GM18867 (cell line): ENCODE measurements at regions not wholly inside any gene's neighbourhood (a gene's known extent, or its start where the extent isn't known, plus 50 kb on each side); places are given as distances from the start of the nearest gene placed in this dataset.
A peak's percentile ranks its signal among the peaks of the same experiment; 100 is the strongest.
"Not testable (repeated sequence)": the region's sequence is repeated elsewhere in the genome, so short reads cannot be mapped to it uniquely, and the experiment has no call there.

Experiments
- ATAC-seq: cut with Tn5 transposase; IDR thresholded peaks from one replicate; pipeline ENCODE4 v1.9.1; 2021; ENCODE audit warnings: mild to moderate bottlenecking, moderate library complexity; ENCODE audit not compliant: unreplicated experiment

DNA sequence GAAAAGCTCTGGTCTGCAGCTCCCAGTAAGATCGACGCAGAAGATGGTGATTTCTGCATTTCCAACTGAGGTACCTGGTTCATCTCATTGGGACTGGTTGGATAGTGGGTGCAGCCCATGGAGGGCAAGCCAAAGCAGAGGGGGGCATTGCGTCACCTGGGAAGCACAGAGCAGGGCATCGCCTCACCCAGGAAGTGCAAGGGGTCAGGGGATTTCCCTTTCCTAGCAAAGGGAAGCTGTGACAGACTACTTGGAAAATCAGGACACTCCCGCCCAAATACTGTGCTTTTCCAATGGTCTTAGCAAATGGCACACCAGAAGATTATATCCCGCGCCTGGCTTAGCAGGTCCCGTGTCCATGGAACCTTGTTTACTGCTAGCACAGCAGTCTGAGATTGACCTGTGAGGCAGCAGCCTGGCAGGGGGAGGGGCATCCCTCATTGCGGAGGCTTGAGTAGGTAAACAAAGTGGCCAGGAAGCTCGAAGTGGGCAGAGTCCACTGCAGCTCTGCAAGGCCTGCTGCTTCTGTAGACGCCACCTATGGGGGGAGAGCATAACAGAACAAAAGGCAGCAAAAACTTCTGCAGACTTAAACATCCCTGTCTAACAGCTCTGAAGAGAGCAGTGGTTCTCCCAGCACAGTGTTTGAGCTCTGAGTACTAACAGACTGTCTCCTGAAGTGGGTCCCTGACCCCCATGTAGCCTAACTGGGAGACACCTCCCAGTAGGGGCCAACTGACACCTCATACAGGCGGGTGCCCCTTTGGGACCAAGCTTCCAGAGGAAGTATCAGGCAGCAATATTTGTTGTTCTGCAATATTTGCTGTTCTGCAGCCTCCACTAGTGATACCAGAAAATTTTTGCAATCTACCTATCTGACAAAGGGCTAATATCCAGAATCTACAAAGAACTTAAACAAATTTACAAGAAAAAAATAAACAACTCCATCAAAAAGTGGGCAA is 871.7 kb downstream of the IGSF11 start:
- not testable (repeated sequence) for ATAC-seq

GRCh38 chr3:118165413-118165812 is 869.2 kb downstream of the IGSF11 start:
- ATAC-seq, result no peak

DNA sequence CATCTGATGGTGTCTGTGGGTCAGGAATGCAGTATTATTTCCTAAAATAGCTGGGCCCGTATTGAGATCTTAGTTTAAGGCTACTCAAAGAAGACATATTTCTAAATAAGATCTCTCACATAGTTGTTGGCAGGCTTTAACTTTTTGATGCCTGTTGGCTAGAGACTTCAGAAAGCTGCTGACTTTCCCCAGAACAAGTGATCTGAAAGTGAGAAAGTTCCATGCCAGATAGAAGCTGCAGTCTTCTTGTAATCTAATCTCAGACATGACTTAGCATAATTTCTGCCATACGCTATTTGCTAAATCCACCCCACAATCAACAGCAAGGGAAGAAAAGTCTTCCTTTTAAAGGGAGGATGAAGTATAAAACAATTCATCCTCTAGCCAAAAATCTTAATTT is 867.1 kb downstream of the IGSF11 start:
- ATAC-seq, result no peak

- no peak for ATAC-seq
Observed at GRCh38 chr3:118168175-118168574, 866.5 kb downstream of the IGSF11 start.

- ATAC-seq, result no peak
Observed at GRCh38 chr3:118171236-118171852, 863.3 kb downstream of the IGSF11 start.

DNA sequence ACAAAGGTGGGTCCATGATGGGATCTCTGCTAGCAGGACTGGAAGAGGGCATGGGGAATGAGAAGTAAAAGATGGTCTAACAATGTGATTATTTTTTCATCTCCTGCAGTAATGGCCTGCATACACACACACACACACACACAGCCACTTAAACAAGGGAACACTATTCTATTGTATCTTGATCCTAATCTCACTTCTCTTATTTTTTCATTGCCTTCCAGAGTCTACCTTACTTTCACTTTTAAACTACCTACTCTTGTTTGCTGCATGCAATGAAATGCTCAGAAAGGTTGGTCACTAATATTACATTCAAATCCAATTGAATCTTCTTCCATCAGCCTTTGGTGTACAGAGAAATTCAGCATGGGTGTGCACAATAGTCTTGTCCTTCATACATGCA is 853.8 kb downstream of the IGSF11 start:
- peak; percentile 34 for ATAC-seq

- ATAC-seq, result peak; percentile 57
Observed at GRCh38 chr3:118181274-118181673, 853.4 kb downstream of the IGSF11 start.

DNA sequence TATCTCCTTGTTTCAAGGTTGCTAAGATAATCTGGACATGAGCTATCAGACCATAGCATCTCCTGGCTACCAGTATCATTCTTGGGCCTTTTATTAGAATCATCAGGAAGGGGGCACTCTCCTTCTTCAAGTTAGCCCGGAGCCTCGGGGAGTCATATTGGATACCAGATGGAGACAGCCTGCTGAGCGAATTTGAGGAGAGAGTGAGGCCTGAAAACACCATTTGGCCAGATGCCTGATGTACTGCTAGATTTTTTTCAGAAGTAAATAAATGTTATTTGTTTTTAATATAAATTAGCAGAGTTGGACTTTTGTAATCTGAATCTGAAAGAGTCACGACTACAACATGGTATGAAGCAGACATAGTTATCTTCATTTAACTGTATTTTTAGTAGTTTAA is 848.6 kb downstream of the IGSF11 start:
- no peak for ATAC-seq

DNA sequence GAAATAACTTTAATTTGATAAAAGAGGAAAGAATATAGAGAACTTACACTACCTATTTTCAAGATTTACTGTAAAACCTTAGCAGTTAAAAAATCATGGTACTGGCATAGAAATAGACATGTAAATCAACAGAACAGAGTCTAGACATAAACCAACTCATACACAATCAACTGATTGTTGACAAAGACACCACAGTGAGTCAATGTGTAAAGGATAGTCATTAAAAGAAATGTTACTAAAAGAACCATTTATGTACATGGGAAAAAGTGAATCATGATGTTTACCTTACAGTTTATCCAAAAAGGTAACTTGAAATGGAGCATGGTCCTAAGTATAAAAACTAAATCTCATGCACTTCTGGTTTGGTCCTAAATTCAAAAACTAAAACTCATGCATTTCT is 847.4 kb downstream of the IGSF11 start:
- no peak for ATAC-seq

- no peak for ATAC-seq
Observed at GRCh38 chr3:118196183-118196582, 838.5 kb downstream of the IGSF11 start.

DNA sequence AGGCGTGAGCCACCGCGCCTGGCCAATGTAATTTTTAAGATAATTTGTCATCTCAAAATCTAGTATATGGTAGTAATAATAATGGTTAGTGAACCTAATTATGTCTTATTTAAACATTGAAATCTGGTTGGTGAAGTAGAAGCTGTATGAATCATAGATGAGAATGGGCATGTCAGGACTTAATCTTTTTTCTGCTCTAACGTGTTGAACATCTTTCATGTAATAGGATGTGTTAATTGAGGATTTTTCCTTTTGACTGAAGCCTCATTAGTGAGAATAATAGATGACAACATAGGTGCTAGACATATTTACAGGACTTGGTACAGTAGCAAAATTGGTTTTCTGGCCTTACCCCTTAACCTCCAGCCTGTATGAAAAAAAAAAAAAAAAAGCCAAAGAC is 835.6 kb downstream of the IGSF11 start:
- ATAC-seq, result no peak

- ATAC-seq, result no peak
Observed at GRCh38 chr3:118204052-118204656, 830.5 kb downstream of the IGSF11 start.

DNA sequence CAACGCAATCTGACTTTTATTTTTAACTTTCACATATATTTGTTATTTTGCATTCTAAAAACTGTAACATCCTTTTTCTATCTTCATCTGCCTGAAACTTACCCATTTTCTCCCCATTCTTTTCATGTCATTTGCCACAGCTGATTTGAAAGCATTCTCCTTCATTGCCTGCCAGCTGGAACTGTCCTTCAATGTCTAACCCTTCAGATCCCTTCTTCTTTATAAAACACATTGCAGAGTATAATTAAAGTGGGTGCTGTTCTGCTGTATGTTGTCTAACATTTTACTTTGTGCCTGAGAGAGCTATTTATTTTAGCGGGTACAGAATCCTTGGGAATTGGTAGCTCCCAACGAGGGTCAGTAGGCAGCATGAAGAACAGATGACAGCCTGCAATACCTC is 827.4 kb downstream of the IGSF11 start:
- ATAC-seq, result no peak

- no peak for ATAC-seq
Observed at GRCh38 chr3:118208642-118209041, 826.0 kb downstream of the IGSF11 start.

DNA sequence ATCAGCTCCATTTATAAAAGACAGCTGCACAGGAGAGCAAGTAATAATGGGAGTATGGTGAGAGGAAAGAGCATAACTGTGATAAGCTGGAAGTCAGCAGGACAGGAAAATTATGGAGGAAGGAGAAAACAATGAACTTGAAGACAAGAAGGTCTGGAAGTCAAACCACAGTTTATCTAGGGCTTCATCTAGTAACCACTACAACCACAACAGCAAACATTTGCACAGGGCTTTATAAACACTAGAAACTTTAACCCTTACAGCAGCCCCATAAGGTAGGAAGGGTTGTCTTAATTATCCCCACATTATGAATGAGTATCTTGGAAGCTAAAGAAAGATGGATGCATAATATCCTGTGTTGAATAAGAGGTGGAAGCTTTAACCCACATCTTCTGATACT is 820.8 kb downstream of the IGSF11 start:
- no peak for ATAC-seq

DNA sequence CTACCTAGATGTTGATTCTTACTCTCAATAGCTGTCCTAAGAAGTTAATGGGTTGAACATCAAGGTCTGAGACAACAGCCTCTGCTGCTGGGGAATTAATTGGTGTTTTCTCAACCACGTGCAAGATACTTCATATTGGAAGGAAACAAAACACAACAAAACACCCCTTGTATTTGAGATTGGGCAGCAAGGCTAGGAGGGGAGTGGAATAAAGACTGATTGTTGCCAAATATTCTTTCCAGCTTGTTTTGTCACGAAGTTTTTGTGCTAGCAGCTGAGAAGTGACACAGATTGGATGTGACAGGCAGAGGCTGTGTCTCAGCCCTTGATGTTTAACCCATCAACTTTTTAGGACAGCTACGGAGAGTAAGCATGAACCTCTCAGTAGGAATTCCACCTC is 808.4 kb downstream of the IGSF11 start:
- no peak for ATAC-seq

DNA sequence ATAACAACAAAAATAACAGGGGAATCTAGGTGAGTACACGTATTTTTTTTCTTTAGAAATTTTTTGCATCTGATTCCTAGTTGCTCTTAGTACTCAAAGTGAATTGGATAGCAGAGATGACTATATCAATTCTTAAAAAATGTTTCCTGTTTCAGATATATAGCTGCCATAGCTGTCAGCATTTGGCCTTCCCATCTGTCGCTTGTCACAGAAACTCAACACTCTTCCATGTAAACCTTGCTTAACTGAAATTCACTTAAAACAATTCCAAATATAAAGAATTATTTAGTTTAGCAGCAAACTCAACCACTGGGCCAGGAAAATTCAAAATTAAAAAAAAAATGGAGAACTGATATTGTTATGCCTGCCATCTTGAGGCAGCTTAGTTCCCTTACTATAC is 807.5 kb downstream of the IGSF11 start:
- no peak for ATAC-seq

- ATAC-seq, result no peak
Observed at GRCh38 chr3:118228151-118228550, 806.5 kb downstream of the IGSF11 start.

DNA sequence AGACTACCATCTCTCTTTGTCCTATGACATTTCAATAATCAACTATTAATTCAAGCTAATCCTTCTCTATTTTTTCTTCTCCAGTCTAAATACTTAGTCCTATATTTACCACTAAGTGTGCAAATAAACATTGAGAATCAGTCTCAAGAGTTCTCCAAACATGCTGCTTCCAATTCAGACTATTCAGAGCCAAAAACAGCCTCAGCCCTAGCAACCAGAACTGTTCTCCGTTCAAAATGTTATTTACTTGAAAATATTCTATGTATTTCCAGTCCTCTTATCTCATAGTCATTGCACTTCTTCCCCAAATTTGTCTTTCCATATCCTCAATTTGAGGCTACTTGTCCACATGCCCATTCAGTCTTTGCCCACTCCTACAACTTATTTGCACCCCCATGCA is 805.5 kb downstream of the IGSF11 start:
- no peak for ATAC-seq

- no peak for ATAC-seq
Observed at GRCh38 chr3:118231578-118231977, 803.1 kb downstream of the IGSF11 start.

DNA sequence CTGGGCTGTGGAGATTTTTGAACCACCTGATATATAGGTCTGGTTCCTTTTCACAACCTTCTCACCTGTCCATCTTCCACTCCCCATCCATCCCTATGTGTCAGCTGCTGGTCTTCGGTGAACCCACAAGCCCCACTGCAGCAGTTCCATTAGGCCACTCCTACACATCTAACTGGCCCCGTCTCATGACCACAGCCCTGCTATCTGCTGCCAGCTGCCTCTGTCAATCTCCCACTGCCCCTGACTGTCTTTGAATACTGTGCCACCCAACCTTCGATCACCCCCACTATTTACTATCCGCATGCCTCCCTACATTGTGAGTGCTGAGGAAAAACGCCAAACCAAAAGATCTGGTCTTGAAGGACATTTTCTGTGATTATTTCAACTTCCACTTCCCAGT is 795.4 kb downstream of the IGSF11 start:
- no peak for ATAC-seq

DNA sequence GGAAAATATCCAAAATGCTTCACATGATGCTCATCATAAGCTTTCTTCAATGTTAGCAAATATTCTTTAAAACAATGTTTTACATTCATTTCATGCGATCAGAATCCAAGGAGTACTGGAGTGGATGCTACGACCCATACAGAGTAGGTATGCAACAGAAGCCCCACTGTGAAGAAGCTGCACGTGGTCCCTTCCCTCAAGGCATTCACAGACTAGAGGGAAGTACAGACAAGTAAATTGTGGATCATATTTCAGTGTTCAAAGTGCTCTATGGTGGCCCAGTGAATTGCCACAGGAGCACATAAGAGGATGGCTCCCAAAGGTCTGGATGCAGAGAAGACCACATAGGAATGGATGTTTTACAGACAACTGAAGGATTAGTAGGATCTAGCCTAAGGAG is 789.9 kb downstream of the IGSF11 start:
- ATAC-seq, result no peak
